Stimulated activated CD4-positive, alpha-beta T cell treated with anti-CD3 and anti-CD28 coated beads, Interleukin-12 subunit alpha, Interleukin-12 subunit beta, amount 100 ng/mL, for 48 hours (primary cell): ENCODE measurements at regions not wholly inside any gene's neighbourhood (a gene's known extent, or its start where the extent isn't known, plus 50 kb on each side); places are given as distances from the start of the nearest gene placed in this dataset.

Experiments used
- DNase-seq, 3 donors: peaks; one replicate each; pipeline ENCODE4 v3.0.0-alpha.2; 2020; ENCODE audit warnings: low read depth in 2 of 3, low spot score in 1 of 3

GRCh38 chr2:195016841-195017240 is 640.2 kb upstream of the SLC39A10 start:
- DNase-seq: no peak

- no peak for DNase-seq
Observed at GRCh38 chr2:195009202-195009601, 647.8 kb upstream of the SLC39A10 start.

- DNase-seq: no peak
Observed at GRCh38 chr2:195006856-195007255, 650.2 kb upstream of the SLC39A10 start.

GRCh38 chr2:195003881-195004471 is 653.0 kb upstream of the SLC39A10 start:
- DNase-seq: no peak

- DNase-seq: no peak
Observed at GRCh38 chr2:195001924-195002323, 655.1 kb upstream of the SLC39A10 start.

GRCh38 chr2:194999771-195000170 is 657.3 kb upstream of the SLC39A10 start:
- no peak for DNase-seq

GRCh38 chr2:194992648-194993047 is 664.4 kb upstream of the SLC39A10 start:
- DNase-seq: no peak

DNA sequence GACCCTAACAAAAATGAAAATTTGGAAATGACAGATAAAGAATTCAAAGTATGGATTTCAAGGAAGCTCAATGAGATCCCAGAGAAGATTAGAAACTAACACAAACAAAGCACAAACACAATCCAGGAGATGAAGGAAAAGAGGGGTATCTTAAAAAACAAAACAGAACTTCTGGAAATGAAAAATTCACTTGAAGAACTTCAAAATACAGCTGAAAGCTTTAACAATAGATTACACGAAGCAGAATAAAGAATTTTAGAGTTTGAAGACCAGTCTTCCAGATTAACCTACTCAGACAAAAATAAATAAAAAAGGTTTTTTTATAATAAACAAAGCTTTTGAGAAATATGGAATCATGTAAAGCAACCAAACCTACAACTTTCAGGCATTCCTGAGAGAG is 671.8 kb upstream of the SLC39A10 start:
- DNase-seq: no peak

DNA sequence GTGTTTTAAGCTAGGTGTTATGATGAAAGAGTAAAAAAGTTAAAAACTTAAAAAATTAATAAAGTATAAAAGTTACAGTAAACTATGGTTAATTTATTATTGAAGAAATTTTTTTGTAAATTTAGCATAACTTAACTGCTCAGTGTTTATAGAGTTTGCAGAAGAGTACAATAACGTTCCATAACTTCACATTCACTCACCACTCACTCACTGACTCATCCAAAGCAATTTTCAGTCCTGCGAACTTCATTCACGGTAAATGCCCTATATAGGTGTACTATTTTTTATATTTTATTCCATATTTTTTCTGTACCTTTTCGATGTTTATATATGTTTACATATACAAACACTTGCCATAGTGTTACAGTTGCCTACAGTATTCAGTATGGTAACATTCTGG is 694.8 kb upstream of the SLC39A10 start:
- no peak for DNase-seq

- DNase-seq: no peak
Observed at GRCh38 chr2:194954218-194954617, 702.8 kb upstream of the SLC39A10 start.

DNA sequence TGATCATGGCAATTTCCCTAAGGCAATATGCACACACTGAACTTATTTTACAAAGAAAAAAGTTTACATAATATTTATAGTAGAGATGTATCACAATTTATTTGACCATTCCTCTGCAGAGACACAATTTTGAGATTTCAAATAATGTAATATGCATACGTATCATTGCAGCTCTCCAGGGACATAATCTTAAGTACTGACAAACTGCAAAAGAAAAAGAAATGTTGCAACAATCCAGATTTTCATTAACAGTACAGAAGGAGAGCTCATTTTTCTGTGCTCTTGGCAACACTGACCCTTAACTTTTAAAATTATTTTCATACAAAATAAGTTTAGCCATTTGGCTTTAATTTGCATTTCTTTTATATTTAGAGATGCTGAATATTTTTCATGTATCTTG is 710.2 kb upstream of the SLC39A10 start:
- no peak for DNase-seq

DNA sequence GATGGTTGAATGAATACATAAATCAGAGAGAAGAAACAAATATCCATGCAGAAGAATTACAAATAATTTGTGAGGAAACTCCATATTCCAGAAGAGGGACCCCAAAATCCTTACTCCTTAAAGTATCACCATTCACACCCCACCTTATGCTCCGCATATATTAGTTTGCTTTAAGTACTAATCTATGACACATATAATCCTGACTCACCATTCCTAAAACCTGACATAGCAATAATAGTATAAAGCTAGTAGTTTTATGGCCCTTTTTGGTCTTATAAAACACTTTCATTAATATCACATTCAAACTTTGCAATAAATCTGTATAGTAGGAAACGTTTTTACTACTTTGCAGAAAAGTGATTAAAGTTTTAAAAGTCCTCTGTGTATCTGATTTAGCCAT is 719.0 kb upstream of the SLC39A10 start:
- no peak for DNase-seq

DNA sequence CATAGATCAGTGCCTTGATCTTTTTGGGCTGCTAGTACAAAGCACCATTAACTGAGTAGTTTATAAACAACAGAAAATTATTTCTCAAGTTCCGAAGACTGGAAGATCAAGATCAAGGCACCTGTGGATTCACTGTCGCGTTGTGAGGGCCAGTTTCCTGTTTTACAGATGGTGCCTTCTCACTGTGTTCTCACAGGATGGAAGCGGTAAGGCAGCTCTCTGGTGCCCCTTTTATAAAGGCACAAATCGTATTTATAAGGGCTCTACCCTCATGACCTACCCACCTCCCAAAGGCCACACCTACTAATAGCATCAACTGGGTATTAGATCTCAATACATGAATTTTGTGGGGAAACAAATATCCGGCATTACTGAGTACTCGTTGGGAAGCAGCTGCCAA is 729.5 kb upstream of the SLC39A10 start:
- no peak for DNase-seq

GRCh38 chr2:194926873-194927272 is 730.2 kb upstream of the SLC39A10 start:
- DNase-seq: no peak

GRCh38 chr2:194925742-194926141 is 731.3 kb upstream of the SLC39A10 start:
- DNase-seq: no peak

DNA sequence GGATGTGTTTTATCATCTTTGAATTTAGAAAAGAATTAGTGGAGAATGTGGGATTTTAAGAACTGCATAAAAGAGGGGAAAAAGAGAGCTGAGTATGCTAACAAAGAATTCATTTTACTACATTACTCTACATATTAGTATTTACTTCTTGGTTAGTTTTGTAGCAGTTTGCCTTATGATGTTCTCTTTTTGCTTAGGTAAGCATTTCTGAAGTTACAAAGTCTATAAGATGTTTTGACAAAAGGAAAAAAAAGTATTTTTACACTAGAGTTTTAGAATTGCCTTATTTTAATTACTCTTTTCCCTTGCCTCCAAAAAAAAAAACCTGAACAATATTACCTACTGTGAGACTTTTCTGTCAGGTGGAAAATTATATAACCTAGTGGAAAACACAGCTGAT is 739.5 kb upstream of the SLC39A10 start:
- no peak for DNase-seq

DNA sequence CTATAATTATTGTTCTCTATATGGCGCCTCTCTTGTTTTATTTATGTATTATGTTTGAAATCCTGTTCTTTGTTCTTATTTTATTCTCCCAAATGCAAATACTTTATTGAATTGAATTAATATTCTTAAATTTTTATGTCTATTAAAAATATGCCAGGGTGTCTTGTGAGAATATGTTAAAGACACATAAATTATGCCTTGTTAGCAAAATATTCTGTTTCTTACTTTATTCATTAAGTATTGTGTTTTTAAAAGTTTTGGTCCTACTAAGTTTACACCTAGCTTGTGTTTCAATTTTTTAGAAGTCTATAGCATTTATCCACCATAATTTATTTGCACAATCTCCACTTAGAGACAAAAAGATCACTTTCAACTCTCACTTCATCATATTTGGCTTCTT is 741.5 kb upstream of the SLC39A10 start:
- DNase-seq: no peak

DNA sequence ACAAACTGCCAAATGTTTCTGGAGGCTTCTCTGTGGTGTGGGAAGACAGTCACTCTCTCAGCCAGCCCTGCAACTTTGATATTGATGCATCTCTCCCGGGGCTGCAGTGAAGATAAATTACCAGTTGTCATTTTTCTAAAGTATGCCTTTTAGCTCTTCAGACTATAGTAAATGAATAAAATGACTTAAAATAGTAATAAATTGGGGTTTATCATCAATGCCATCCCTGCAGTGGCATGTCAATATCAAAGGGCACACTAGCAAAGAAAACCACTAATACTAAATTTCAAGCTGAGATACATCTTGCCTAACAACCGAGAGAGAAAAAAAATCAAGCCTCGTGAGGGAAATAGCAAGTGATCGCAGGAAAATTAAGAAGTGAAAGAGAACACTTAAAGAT is 749.5 kb upstream of the SLC39A10 start:
- DNase-seq: no peak

DNA sequence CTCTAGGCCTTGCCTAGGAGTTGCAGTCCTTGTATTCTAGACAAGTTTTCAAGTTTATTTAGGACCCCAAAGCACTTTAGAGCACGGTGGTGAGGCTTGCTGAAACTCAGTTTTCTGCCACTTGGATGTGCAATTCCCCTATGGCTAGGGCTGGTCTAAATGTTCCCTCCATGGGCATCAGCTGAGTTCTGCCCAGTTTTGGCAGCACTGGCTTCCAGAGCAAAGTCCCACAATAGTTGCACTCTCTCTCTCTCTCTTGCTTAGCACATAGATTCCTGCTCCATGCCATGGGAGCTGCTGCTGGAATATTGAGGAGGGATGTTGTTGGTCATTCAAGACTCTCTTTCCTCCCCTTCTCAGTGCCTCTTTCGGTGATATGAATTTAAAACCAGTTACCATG is 760.2 kb upstream of the SLC39A10 start:
- DNase-seq: no peak

DNA sequence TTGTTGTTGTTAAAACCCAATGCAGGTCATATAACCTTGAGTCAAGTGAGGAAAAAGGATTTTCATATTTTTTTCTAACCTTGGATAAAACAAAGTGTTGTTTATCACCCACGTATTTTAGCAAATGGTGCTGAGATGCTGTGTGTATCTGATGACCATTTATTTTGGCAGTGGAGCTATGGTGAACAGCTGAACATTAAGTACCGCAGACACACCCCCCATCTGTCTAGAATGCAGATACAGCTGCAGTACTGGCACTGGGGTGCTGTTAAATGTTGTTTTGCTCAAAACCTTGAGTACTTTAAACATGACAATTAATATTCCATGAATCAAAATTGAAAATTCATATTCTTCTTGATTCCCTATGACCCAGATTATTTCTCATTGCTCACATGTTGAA is 773.3 kb upstream of the SLC39A10 start:
- no peak for DNase-seq

- DNase-seq: no peak
Observed at GRCh38 chr2:194870974-194871535, 786.0 kb upstream of the SLC39A10 start.

DNA sequence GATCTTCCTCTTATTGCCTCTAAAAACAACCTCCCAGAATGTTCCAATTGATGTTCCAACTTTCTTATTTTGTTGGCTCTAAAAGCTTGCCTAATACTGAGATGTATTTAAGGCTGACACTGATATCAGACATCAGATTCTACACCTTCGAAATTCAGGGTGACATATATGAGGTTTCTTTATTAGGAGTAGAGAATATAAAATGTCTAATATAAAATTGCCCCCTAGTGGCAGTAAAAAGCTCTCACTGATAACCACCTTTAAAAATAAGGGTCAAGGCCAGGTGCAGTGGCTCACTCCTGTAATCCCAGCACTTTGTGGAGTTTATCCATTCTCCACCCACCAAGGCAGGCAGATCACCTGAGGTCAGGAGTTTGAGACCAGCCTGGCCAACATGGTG is 789.7 kb upstream of the SLC39A10 start:
- no peak for DNase-seq

- no peak for DNase-seq
Observed at GRCh38 chr2:194854941-194855340, 802.1 kb upstream of the SLC39A10 start.

DNA sequence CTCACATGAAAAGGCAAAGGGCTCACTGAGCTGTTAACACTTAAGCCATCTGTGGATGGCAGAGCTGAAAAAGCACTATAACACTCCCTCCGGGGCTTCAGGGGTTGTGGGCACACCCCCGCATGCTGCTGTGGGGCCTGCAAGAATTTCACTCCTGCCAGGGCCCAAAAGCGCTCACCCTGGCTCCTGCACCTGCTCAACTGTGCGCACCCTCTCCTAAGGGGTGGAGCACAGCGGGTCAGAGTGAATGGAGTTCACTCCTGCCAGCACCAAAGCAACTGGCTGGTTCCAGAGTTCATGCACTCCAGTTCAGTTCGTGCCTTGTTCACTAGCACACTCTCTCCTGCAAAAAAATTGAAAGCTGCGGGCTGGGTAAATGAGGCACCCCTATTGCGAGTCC is 814.2 kb upstream of the SLC39A10 start:
- DNase-seq: no peak
